Rectal smooth muscle tissue (tissue), 1 donor: ENCODE measurements at regions not wholly inside any gene's neighbourhood (a gene's known extent, or its start where the extent isn't known, plus 50 kb on each side); places are given as distances from the start of the nearest gene placed in this dataset.

Experiments used
- H3K27ac ChIP-seq: one replicate; pipeline ENCODE4 v1.7.0; 2013; ENCODE audit warnings: low read depth, low read length, inconsistent platforms
- H3K27me3 ChIP-seq: one replicate; pipeline ENCODE4 v1.7.0; 2013; ENCODE audit warnings: low read length; ENCODE audit not compliant: control insufficient read depth, insufficient read depth
- H3K36me3 ChIP-seq: one replicate; pipeline ENCODE4 v1.7.0; 2013; ENCODE audit warnings: low read length; ENCODE audit not compliant: control insufficient read depth, insufficient read depth
- H3K4me1 ChIP-seq: one replicate; pipeline ENCODE4 v1.7.0; 2013; ENCODE audit warnings: low read length; ENCODE audit not compliant: control insufficient read depth, insufficient read depth
- H3K4me3 ChIP-seq: one replicate; pipeline ENCODE4 v1.7.0; 2013; ENCODE audit warnings: low read length
- H3K9ac ChIP-seq: one replicate; pipeline ENCODE4 v1.7.0; 2013; ENCODE audit warnings: low read length

DNA sequence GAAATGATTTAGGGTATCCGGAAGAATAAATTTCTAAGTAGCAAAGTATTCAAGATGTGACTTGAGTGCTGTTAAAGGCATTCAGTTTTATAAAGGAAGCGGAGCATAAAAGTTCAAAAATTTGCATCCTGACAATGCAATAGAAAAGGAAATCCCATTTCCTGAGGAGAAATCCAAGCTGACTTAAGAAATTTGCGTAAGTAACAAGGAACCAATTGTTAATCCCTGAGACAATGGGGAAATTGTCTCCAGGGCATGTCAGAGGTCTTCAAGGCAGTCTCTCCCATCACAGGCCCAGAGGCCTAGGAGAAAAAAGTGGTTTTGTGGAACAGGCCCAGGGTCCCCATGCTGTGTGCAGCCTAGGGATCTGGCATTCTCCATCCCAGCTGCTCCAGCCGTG lies 416.0 kb downstream of the PRDM2 start:
- no peak overlapping the region for H3K27ac ChIP-seq
- H3K4me1 ChIP-seq = no peaks in the 10 kb centered on the region
- no peak overlapping the region for H3K9ac ChIP-seq
- no peak overlapping the region for H3K4me3 ChIP-seq
- no peaks in the 10 kb centered on the region for H3K27me3 ChIP-seq
- H3K36me3 ChIP-seq = no peaks in the 10 kb centered on the region

GRCh38 chr1:14117700-14118099 lies 417.7 kb downstream of the PRDM2 start:
- H3K36me3 ChIP-seq = no peaks in the 10 kb centered on the region
- no peaks in the 10 kb centered on the region for H3K4me1 ChIP-seq
- H3K9ac ChIP-seq = no peak overlapping the region
- H3K4me3 ChIP-seq = no peak overlapping the region
- H3K27me3 ChIP-seq = no peaks in the 10 kb centered on the region
- H3K27ac ChIP-seq = no peak overlapping the region

DNA sequence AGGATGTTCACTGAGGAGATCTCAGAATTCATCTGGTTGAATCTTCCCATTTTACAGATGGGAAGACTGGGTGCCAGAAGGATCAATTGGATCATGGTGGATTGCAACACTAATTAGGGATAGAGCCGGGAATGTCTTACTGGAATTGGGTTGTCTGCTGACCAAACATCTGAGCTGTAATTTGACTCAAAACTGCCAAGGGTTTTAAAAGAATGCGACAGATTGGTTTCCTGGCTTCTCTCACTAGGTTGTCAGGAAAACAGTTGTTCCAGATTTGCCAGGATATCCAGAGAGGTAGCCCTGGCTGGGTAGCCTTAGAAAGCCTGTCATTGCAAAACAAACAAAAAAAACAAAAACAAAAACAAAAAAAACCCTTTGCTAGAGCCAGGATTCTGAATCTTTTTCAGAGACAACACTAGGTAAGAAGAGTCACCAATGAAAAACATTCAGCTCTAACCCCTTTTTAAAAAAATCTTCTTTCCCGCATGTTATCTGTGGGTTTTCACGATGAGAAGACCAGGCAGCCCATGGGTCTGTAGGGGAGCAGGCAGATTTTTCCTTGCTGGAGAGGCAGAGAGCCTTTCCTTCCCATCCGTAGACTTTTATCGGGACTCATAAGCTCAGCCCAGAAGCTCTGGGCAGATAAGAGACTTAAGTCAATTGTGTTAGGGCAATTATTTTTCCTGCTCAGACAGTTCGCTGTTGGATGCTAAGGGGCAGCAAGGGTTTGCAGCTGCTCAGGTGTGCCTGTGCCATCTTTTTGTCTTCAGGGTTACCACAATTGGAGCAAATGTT lies 418.9 kb downstream of the PRDM2 start:
- H3K4me1 ChIP-seq = no peaks in the 10 kb centered on the region
- H3K4me3 ChIP-seq = no peak overlapping the region
- H3K9ac ChIP-seq = no peak overlapping the region
- no peaks in the 10 kb centered on the region for H3K36me3 ChIP-seq
- H3K27ac ChIP-seq = no peak overlapping the region
- H3K27me3 ChIP-seq = no peaks in the 10 kb centered on the region

- no peaks in the 10 kb centered on the region for H3K36me3 ChIP-seq
- no peak overlapping the region for H3K4me3 ChIP-seq
- no peak overlapping the region for H3K9ac ChIP-seq
- H3K4me1 ChIP-seq = no peaks in the 10 kb centered on the region
- no peak overlapping the region for H3K27ac ChIP-seq
- H3K27me3 ChIP-seq = no peaks in the 10 kb centered on the region
These were observed 420.9 kb downstream of the PRDM2 start for GRCh38 chr1:14120895-14121294.

GRCh38 chr1:14128096-14128495 lies 428.1 kb downstream of the PRDM2 start:
- no peaks in the 10 kb centered on the region for H3K4me1 ChIP-seq
- H3K27ac ChIP-seq = no peak overlapping the region
- H3K4me3 ChIP-seq = no peak overlapping the region
- H3K27me3 ChIP-seq = no peaks in the 10 kb centered on the region
- H3K36me3 ChIP-seq = no peaks in the 10 kb centered on the region
- H3K9ac ChIP-seq = no peak overlapping the region

DNA sequence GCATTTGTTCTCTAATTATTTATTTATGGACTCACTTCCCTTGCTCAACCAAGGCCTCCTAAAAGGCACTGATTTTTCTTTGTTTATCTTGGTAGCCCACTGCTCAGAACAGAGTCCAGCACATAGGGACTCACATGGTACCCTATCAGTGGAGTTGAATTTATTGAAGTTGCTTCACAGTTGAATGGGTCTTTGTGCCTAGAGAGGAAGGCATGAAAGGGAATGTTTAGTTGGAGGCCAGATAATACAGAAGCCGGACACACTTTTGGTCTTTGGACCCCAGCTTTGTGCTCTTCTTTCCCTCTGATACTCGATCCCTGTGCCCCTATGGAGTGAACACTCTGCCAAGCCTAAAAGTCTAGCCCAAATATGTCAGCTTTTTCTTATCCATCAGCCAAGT lies 429.0 kb downstream of the PRDM2 start:
- no peak overlapping the region for H3K9ac ChIP-seq
- no peak overlapping the region for H3K4me3 ChIP-seq
- H3K36me3 ChIP-seq = no peaks in the 10 kb centered on the region
- H3K27me3 ChIP-seq = no peaks in the 10 kb centered on the region
- no peak overlapping the region for H3K27ac ChIP-seq
- H3K4me1 ChIP-seq = no peaks in the 10 kb centered on the region

- no peaks in the 10 kb centered on the region for H3K36me3 ChIP-seq
- H3K27me3 ChIP-seq = no peaks in the 10 kb centered on the region
- no peak overlapping the region for H3K4me3 ChIP-seq
- peaks cover 5% of the 10 kb centered on the region for H3K4me1 ChIP-seq
- no peak overlapping the region for H3K9ac ChIP-seq
- H3K27ac ChIP-seq = no peak overlapping the region
These were observed 435.1 kb downstream of the PRDM2 start for GRCh38 chr1:14135070-14135469.

DNA sequence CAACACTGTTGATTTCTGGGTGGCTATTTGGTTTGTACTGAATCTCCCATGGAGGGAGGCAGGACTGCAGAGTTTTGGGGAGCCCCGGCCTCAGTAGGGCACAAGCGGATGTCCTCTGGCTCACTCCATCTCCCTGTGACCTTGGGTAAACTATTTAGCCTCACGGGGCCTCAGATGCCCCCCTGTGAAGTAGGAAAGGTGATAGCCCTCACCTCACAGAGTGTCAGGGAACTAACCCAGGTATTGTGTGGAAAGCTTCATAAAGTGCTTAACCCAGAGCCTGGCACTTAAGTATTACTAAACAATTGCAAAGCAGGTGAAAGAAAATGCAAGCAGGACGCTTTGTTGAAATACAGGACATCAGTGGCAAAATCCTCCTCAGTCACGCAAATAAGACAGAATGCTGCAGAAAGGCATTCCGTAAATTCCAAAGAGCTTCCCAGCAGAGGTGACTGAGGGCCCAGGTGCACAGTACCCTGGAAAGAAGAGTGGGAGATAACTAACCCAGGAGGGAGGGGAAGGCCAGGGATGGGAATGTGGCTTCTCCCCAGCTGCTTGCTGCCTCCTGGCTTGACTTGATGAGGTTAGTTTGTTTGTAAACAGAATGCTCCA lies 436.3 kb downstream of the PRDM2 start:
- Histone ChIP-seq H3K36me3 (no peaks in the 10 kb centered on the region), H3K4me3 (no peak overlapping the region), H3K27me3 (no peaks in the 10 kb centered on the region), H3K9ac (no peak overlapping the region), H3K4me1 (peaks cover 5% of the 10 kb centered on the region), H3K27ac (no peak overlapping the region)

DNA sequence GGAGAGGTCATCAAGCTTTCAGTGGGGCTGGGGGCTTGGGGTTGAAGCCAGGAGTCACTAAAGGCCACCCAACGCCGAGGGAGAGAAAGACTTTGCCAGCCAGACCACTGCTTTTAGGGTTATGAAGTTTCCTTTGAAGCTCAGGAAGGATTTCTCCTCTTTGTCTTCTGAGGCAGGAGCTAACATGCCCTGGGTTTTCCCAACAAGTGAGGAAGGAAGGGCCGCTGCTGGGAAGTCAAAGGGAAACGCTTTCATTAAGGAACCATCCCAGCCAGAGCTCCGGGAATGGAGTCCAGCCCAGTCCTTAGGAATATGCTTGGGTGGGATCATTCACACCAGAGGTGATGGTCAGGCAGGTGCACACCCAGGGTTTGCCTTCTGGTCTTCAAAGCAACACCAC lies 436.9 kb downstream of the PRDM2 start:
- no peaks in the 10 kb centered on the region for H3K27me3 ChIP-seq
- H3K27ac ChIP-seq = no peak overlapping the region
- H3K4me1 ChIP-seq = peaks cover 5% of the 10 kb centered on the region

DNA sequence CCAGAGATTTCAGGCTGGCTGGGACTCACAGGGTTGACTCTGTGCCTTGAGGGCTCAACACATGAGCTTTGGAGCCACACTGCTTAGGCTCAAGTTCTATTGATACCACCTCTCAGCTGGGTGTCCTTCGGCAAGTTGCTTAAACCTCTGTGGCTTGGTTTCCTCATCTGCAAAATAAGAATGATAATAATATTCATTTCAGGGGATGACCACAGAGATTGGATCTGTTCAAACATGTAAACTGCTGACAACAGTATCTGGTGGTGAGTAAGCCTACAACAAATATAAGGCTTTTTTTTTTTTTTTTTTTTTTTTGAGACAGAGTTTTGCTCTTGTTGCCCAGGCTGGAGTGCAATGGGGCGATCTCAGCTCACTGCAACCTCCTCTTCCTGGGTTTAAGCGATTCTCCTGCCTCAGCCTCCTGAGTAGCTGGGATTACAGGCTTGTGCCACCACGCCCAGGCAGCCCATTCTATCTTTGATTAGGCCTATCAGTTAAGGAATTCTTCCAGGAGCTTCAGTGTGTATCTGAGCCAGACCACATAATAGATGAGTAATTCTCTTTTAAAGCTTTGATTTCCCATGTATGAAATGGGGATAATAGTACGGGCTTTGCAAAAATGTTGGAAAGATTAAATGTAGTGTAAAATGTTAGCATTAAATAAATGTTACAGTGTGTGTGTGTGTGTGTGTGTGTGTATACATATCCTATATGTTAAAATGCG lies 437.6 kb downstream of the PRDM2 start:
- no peak overlapping the region for H3K4me3 ChIP-seq
- no peaks in the 10 kb centered on the region for H3K36me3 ChIP-seq
- H3K9ac ChIP-seq = no peak overlapping the region
- H3K4me1 ChIP-seq = peaks cover 9% of the 10 kb centered on the region
- H3K27me3 ChIP-seq = no peaks in the 10 kb centered on the region
- no peak overlapping the region for H3K27ac ChIP-seq

More for the DNA sequence above, 436.9 kb downstream of the PRDM2 start:
- Histone ChIP-seq H3K36me3 (no peaks in the 10 kb centered on the region), H3K4me3 (no peak overlapping the region), H3K9ac (no peak overlapping the region)

DNA sequence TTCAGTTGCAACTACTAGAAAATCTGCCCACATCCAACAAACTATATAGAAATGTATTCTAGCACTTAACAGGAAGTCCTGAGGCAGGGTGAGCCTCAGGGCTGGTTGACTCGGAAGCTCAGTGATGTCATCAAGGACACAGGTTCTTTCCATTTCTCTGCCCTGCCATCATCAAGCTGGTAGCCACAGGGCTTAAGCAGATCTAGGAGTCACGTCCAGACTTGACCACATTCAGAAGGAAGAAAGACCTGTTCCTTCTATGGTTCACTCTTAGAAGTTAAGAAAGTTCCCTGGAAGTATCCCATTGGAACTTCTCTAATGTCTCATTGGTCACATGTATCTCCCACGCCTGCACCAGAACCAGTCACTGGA lies 438.1 kb downstream of the PRDM2 start:
- no peak overlapping the region for H3K4me3 ChIP-seq
- H3K27ac ChIP-seq = no peak overlapping the region
- H3K9ac ChIP-seq = no peak overlapping the region
- H3K27me3 ChIP-seq = no peaks in the 10 kb centered on the region
- peaks cover 12% of the 10 kb centered on the region for H3K4me1 ChIP-seq
- H3K36me3 ChIP-seq = no peaks in the 10 kb centered on the region

- H3K27ac ChIP-seq = no peak overlapping the region
- peaks cover 12% of the 10 kb centered on the region for H3K4me1 ChIP-seq
These were observed 438.7 kb downstream of the PRDM2 start for GRCh38 chr1:14138687-14139086.

More at GRCh38 chr1:14138687-14139086, 438.7 kb downstream of the PRDM2 start:
- Histone ChIP-seq H3K4me3 (no peak overlapping the region), H3K27me3 (no peaks in the 10 kb centered on the region), H3K36me3 (no peaks in the 10 kb centered on the region), H3K9ac (no peak overlapping the region)
